ENCODE measurements at regions not wholly inside any gene's neighbourhood (a gene's known extent, or its start where the extent isn't known, plus 50 kb on each side); places are given as distances from the start of the nearest gene placed in this dataset.

- TF ChIP-seq, protein P1, sequence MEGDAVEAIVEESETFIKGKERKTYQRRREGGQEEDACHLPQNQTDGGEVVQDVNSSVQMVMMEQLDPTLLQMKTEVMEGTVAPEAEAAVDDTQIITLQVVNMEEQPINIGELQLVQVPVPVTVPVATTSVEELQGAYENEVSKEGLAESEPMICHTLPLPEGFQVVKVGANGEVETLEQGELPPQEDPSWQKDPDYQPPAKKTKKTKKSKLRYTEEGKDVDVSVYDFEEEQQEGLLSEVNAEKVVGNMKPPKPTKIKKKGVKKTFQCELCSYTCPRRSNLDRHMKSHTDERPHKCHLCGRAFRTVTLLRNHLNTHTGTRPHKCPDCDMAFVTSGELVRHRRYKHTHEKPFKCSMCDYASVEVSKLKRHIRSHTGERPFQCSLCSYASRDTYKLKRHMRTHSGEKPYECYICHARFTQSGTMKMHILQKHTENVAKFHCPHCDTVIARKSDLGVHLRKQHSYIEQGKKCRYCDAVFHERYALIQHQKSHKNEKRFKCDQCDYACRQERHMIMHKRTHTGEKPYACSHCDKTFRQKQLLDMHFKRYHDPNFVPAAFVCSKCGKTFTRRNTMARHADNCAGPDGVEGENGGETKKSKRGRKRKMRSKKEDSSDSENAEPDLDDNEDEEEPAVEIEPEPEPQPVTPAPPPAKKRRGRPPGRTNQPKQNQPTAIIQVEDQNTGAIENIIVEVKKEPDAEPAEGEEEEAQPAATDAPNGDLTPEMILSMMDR (IDR thresholded peaks at IDR 0.05; ENCODE audit: low read depth, low read length, missing control alignments) = no peak
- DNase-seq (ENCODE audit: low read depth) = no peak
- in situ Hi-C loops (cut with HindIII; ENCODE audit: low sequenced_read_pairs) = no loop called here
- no peak overlapping the region for H3K4me3 ChIP-seq (ENCODE audit: low read depth, low read length)
These were observed 170.6 kb upstream of the TMTC4 start for GRCh38 chr13:100845128-100845757.

- in situ Hi-C loops (cut with HindIII; ENCODE audit: low sequenced_read_pairs) = no loop called here
- DNase-seq (ENCODE audit: low read depth) = no peak
- H3K4me3 ChIP-seq (ENCODE audit: low read depth, low read length) = no peak overlapping the region
- TF ChIP-seq, protein P1 (IDR thresholded peaks at IDR 0.05; ENCODE audit: low read depth, low read length, missing control alignments) = no peak
These were observed 167.5 kb upstream of the TMTC4 start for GRCh38 chr13:100842136-100842535.

GRCh38 chr13:100838387-100838786 lies 163.8 kb upstream of the TMTC4 start:
- no peak for DNase-seq (ENCODE audit: low read depth)
- no peak overlapping the region for H3K4me3 ChIP-seq (ENCODE audit: low read depth, low read length)
- in situ Hi-C loops (cut with HindIII; ENCODE audit: low sequenced_read_pairs) = no loop called here
- TF ChIP-seq, protein P1 (IDR thresholded peaks at IDR 0.05; ENCODE audit: low read depth, low read length, missing control alignments) = no peak

GRCh38 chr13:100837631-100838030 lies 163.0 kb upstream of the TMTC4 start:
- H3K4me3 ChIP-seq (ENCODE audit: low read depth, low read length) = no peak overlapping the region
- DNase-seq (ENCODE audit: low read depth) = no peak
- TF ChIP-seq, protein P1 (IDR thresholded peaks at IDR 0.05; ENCODE audit: low read depth, low read length, missing control alignments) = no peak
- in situ Hi-C loops (cut with HindIII; ENCODE audit: low sequenced_read_pairs) = no loop called here

GRCh38 chr13:100836711-100837110 lies 162.1 kb upstream of the TMTC4 start:
- in situ Hi-C loops (cut with HindIII; ENCODE audit: low sequenced_read_pairs) = no loop called here
- H3K4me3 ChIP-seq (ENCODE audit: low read depth, low read length) = no peak overlapping the region
- TF ChIP-seq, protein P1 (IDR thresholded peaks at IDR 0.05; ENCODE audit: low read depth, low read length, missing control alignments) = no peak
- no peak for DNase-seq (ENCODE audit: low read depth)

DNA sequence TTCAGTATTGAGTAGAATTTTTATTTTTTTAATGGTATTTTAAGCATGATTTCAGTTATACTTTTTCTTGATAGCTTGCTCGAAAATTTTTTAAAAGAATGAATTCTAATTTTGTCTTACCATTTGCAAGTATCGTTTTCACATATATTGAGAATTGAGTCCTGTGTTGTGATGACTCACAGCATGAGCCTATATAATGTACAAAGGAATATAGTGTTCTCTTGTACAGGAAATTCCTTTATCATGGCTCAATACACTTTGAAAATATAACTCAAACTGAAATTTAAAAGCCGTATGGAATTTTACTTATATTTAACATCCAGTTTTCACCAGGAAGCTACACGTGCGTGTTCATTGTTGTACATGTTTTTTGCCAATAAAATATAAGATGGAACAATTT lies 161.1 kb upstream of the TMTC4 start:
- no peak for DNase-seq (ENCODE audit: low read depth)
- TF ChIP-seq, protein P1 (IDR thresholded peaks at IDR 0.05; ENCODE audit: low read depth, low read length, missing control alignments) = no peak
- in situ Hi-C loops (cut with HindIII; ENCODE audit: low sequenced_read_pairs) = no loop called here
- H3K4me3 ChIP-seq (ENCODE audit: low read depth, low read length) = no peak overlapping the region

Data from astrocyte of the cerebellum (primary cell).